Peyer's patch (tissue), 4 donors: ENCODE measurements at regions not wholly inside any gene's neighbourhood (a gene's known extent, or its start where the extent isn't known, plus 50 kb on each side); places are given as distances from the start of the nearest gene placed in this dataset.

Source experiments
- CTCF ChIP-seq, 6 experiments: fragments of 450-650 bp in 4 of 6; fragments of 200-600 bp in 2 of 6; sonication (generic) in 1 of 6; IDR thresholded peaks; one replicate each; pipeline ENCODE4 v1.5.1; 2017 to 2019; ENCODE audit warnings: antibody characterized with exemption in 6 of 6, mild to moderate bottlenecking in 3 of 6, moderate library complexity in 1 of 6
- POLR2A ChIP-seq, 2 donors: fragments of 450-650 bp; IDR thresholded peaks; one replicate each; pipeline ENCODE4 v1.5.1; 2017; ENCODE audit warnings: antibody characterized with exemption in 2 of 2, mild to moderate bottlenecking in 2 of 2, moderate library complexity in 2 of 2

- TF ChIP-seq POLR2A (IDR thresholded peaks at IDR 0.05) (no peak), CTCF (IDR thresholded peaks at IDR 0.05) (no peak)
These were observed 417.4 kb downstream of the EFNB2 start for GRCh38 chr13:106118050-106118449.
